Midbrain (tissue), 1 donor: ENCODE measurements at regions not wholly inside any gene's neighbourhood (a gene's known extent, or its start where the extent isn't known, plus 50 kb on each side); places are given as distances from the start of the nearest gene placed in this dataset.
"Not testable (repeated sequence)": the region's sequence is repeated elsewhere in the genome, so short reads cannot be mapped to it uniquely, and the experiment has no call there.

ENCODE experiments used
- DNase-seq: peaks from one replicate; lab custom pipeline; 2025; lab: John Stamatoyannopoulos, UW

DNA sequence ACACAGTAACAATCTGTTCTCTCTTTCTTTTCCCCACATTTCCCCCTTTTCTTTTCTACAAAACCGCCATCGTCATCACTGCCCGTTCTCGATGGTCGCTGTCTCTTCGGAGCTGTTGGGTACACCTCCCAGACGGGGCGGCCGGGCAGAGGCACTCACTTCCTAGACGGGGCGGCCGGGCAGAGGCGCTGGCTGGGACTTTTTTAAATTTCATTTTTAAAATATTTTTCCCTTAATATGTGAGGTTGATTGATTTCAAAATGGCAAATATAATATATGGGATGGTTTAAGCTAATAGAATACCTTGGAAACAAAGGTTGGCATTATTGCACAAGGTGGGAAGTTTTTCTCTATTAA, 427.1 kb upstream of the OR4E1 start:
- not testable (repeated sequence) for DNase-seq

DNA sequence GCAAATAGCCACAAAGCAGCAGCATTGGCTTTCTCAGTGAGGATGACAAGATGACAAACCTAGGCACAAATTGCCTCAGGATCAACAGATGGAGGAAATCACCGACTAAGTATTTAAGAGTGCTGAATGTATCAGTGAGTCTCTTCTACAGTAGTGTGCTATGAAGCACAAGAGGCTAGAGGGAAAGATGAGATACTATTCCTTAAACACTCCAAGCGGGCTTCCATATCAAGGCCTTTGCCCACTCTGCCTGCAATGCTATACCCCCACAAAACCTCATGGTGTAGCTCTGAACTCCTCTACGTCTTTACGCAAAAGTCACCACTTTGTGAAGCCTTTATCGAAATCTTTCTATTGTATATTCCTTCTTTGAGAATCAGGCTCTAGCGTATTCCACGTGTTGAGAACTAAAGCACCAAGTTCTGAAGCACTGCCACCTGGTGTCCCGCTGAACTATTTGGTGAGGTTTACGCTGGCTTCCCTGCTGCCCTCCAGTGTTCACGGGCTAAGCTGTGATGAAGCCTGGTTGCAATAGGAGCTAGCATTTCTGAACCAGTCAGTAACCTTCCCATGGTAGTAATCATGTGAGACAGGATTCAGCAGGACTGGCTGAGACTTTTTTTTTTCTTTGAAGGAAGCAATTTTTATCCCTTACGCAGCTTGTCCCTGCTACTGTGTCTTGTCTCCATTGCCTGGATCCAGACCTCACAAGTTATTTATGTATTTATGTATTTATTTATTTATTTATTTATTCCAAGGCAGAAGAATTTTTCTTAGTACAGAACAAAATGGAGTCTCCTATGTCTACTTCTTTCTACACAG, 426.5 kb upstream of the OR4E1 start:
- peak; percentile 71 for DNase-seq

DNA sequence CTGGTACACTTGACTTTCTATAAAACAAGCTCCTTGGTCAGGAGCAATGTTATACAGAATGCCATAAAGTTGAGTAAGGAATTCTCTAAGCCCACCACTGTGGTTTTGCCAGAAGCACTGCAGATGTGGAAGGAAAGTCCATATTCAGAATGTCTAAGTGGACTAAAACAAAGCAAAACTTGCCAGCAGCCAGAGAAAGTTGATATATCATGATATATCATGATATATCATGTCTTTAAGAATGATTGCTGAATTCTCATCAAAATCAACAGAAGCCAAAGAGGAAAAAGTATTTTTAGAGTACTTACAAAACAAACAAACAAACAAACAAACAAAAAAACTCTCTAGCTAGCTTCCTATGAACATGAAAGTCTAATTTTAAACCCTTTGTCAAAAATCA, 424.8 kb upstream of the OR4E1 start:
- DNase-seq: no peak

DNA sequence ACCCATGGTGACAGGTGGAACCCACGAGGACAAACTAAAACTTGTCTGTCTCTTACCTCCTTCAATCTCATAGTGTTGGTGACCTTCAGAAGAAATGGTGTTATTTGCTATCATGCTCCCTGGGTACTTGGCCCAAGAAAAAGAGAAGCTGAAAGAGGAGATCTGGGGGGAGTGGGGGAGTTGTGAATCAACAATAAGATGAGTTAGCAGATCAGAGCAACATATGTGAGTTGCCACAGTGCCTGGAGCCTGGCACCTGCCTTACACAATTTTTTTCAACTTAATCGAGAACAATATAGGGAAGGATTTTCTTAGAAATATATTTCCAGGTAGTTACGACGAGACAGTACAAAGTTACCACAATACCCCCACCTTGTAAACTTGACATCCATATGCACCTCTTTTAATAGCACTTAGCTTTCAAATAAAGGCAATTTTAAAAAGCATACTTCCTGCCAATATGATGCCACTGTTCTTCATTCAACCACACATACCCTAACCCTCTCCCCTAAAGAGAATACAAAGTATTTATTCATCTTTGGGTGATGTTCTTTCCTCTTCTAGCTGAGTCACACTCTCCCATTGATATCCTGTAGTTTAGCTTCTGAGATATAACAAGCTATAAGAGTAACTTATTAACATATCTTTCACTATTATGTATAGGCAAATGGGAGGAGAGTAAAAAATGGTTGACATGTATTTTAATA, 424.1 kb upstream of the OR4E1 start:
- DNase-seq: no peak

DNA sequence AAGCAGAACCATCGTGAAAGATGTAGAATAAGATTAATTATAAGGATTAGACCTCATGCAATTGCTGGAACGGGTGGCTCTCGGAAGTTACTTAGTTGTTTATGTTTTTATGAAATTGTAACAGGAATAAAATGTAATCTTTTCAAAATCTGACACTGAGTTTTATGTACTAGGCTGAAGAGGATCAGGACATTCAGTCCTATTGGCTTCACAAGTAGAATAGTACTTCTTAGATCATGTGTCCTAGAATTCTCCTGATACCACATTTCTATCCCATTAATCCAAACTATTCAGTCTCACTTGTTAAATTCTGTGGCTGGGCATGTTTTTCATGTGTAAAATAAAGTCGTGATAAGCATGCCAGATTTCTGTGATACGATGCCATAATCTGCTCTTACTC, 423.5 kb upstream of the OR4E1 start:
- DNase-seq: no peak

DNA sequence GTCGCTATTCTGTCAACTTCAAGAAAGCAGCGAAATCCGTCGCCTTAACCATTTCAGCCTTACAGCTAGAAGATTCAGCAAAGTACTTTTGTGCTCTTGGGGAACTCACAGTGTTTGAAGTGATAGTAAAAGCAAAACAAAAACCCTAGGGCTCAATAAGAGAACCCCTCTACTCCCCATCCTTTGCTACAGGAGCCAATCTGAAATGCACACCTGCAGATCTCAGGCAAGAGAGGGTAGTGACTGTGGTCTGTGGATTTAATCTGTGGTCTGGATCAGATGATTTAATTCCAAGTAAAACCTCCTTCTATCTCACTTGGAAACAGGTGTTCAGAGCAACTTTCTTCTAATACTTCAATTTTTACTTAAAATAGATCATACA, 422.9 kb upstream of the OR4E1 start:
- DNase-seq: no peak

DNA sequence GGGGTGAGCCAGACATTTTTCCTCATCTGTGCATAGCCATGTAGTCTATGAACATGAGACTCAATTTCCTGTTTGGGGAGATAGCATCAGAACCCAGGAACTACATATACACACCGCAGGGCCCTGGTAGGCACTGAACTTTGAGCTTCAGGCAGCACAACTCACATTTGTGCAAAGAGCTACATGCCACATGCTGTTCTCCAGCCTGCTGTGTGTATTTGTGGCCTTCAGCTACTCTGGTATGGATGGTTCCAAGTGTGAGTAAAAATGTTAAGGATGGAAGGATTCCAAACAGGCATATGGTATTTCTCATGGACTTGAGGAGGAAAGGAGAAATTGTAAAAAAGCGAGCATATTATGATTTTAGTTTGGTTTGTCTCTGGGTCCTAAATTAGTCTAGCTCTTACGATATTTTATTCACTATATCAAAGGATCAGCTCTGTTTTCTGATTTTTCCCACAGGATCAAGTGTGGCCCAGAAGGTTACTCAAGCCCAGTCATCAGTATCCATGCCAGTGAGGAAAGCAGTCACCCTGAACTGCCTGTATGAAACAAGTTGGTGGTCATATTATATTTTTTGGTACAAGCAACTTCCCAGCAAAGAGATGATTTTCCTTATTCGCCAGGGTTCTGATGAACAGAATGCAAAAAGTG, 422.4 kb upstream of the OR4E1 start:
- no peak for DNase-seq

DNA sequence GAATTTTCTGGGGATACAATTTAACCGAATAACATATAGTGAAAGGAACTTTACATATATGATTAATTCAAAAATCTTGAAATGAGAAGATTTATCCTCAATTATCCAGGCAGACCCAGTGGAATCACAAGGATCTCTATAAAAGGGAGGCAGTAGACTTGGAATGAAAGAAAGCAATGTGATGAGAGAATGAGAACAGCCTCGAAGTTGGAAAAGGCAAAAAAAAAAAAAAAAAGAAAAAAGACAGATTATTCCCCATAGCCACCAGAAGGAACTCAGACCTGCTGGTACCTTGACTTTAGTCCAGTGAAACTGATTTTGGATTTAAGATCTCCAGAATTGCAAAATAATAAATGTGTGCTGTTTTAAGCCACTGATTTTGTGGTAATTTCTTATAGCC, 416.3 kb upstream of the OR4E1 start:
- no peak for DNase-seq

DNA sequence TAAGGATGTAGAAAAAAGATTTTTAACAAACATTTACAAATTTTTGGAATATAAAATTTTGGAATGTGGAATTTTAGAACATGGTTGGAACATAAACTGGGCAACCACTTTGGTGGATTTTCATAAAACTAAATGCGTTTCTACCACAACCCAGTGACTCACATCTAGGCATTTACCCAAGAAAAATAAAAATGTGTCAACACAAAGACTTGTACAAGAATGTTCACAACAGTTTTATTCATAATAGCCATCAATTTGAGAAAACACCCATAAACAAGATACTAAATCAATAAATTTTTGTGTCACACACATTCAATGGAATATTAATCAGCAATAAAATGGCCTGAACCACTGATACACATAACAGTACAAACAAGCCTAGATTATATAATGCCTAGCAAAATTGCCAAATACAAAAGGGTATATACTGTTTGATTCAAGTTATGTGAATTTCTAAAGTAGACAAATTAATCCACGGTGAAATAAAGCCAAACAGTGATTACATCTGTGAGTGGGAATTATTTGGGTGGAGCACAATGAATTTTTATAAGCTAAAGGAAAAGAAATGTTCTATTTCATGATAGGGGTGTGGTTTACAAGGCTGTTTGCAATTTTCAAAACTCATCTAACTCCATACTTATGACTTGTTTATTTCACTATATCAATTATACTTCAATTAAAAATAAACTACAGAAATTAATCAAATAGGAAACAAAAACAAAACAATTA, 415.2 kb upstream of the OR4E1 start:
- no peak for DNase-seq

DNA sequence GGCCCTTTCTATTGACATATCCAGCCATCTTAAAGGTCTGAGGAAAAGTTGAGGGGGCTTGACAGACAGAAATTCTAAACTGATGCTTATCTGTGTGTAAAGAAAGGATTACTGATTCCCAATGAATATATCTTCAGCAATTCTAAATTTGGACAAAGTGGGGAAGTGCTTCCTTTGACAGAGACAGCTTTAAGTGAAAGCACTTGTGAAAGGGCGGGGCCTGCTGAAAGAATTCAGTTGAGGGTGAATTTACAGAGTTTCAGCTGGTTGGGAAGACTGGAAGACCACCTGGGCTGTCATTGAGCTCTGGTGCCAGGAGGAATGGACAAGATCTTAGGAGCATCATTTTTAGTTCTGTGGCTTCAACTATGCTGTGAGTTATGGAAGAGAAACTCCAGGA, 412.5 kb upstream of the OR4E1 start:
- no peak for DNase-seq

DNA sequence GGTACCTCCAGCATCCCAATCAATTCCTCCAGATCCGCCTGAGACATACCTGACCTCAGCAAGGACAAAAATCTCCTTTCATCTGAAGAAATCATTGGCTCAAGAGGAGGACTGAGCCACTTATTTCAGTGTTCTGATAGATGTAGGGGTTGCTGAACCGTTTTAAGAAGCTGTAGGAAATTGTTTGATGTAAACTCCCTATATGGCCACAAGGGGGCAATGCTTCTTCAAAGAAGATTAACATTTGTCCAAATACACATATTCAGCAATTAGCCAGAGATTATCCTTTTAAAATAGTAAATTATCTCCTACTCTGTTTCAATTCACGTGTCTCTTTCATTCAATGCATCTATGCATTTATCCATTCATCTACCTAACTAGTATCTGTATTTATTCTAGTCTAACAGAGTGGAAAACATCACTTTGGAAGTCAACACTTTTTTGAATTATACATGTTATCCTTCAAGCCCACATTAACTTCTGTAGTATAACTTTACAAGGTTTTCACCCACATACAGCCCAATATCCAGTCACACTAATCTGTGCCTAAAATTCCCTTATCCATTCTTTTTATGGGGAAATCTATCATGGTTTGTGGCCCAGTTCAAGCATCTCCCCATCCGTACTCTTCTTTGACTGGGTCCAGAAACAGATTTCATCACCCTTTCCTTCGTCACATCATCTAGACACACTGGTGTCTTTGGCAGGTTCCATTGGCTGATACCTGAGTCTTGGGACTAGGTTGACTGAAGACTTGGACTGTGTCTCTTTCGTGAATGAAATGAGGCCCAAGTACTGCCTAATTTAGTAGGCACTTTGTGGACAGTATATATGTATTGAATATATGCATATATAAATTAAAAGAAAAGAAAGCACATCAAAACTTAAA, 411.0 kb upstream of the OR4E1 start:
- peak; percentile 57 for DNase-seq

DNA sequence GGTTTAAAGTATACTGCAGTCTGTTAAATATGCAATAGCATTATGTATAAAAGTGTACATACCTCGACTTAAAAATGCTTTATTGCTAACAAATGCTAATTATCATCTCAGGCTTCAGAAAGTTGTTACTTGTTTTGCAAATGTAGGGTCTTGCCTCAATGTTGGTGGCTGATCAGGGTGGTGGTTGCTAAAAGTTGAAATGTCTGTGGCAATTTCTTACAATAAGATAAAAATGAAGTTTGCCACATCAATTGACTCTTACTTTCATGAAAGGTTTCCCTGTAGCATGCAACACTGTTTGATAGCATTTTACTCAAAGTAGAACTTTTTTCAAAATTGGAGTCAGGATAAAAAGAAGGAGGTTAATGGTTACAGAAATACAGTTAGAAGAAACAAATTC, 407.7 kb upstream of the OR4E1 start:
- no peak for DNase-seq

DNA sequence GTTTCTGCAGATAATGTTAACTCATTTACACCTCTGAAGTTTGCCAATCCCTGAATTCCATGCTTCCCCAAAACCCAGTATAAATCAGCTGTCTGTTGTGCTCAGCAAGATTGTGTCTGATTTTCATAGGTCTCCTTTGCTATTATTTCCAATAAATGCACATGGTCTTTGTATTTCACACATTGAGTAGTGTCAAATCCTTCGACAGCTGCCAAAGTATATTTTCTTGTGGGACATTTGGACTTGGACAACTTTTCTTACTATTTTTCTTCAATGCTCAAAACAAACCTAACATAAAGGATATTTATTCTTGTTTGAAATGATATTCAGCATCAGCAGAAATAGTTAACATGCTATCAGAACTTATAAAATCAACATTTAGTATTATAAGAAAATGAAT, 406.1 kb upstream of the OR4E1 start:
- DNase-seq: no peak

DNA sequence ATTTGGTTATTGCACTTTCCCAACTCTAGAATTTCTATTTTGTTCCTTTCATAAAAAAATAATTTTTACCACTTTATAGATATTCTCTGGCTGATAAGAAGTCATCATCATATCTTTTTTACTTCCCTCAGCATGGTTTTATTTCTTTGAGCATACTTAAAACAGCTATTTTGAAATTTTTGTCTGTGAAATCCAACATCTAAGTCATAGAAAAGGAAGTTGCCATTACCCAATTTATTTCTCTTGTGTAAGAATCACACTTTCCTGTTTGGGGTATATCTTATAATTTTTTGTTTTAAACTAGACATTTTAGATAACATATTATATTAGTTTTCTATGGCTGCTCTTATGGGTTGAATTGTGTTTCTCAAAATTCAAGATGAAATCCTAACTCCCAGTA, 400.2 kb upstream of the OR4E1 start:
- DNase-seq: no peak

DNA sequence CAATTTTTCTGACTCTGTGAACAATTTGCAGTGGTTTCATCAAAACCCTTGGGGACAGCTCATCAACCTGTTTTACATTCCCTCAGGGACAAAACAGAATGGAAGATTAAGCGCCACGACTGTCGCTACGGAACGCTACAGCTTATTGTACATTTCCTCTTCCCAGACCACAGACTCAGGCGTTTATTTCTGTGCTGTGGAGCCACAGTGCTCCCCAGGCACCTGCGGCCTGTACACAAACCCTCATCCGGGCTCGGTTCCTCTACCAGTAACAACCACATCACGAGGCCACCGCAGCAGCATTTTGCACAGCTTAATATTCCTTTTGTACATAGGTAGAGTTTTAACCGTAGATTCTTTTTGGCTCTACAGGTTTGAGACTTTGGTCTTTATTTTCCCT, 397.4 kb upstream of the OR4E1 start:
- DNase-seq: no peak

DNA sequence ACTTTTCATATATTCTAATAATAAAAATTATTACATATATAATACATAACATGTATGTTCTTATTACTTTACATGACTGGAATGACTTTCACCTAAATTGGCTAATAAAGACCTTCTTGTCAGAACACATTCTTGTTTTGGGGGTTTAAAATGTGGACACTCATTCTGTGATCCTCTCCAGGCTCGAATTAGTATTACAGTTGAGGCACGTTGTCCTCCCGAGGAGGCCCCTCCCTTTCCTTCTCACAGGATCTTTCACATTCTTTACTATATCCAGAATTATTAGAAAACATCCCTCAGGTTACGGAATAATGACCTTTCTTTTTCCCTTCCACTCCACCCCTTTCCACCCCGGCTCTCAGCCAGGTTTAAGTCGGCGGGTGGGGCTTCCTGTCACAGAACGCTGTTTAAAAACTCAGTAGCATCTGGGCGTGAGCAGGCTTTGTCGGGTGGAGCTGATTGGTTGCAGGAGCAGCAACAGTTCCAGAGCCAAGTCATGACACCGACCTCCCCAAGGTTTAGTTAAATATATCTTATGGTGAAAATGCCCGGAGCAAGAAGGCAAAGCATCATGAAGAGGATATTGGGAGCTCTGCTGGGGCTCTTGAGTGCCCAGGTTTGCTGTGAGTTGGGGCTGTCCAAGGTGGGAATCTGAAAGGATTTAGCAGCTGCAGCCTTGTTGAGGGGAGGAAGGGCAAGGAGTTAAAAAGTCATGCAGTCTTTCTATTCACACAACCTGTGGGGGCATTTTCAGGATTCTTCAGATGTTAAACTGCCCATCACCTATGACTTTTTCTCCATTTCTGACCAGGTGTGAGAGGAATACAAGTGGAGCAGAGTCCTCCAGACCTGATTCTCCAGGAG, 396.7 kb upstream of the OR4E1 start:
- DNase-seq: no peak

DNA sequence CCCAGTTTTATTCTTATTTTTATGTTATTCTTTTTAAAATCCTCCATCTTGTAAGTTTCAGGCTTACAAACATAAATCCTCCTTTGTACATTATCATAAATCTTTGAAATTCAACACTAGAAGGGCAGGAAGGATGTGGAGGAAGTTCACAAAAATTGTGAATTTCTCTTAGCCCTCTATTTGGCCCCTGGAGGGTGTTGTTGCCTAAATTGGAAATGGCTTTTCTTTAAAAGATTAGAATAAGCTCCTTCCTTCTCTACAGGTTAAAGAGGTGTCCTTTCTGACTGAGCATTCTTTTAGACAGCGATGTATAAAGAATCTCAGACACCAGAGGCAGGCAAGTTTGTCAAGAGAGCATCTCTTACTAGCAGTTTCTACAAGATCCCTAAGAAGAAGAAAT, 391.7 kb upstream of the OR4E1 start:
- DNase-seq: no peak

DNA sequence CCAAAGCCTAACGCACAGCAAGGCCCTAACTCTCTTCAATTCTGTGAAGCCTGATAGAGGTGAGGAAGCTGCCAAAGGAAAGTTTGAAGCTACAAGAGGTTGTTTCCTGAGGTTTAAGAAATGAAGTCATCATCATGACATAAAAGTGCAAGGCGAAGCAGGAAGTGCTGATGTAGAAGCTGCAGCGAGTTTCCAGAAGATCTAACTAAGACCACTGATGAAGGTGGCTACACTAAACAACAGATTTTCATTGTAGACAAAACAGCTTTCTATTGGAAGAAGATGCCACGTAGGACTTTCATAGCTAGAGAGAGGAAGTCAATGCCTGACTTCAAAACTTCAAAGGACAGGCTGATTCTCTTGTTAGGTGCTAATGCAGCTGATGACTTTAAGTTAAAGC, 385.6 kb upstream of the OR4E1 start:
- DNase-seq: no peak

DNA sequence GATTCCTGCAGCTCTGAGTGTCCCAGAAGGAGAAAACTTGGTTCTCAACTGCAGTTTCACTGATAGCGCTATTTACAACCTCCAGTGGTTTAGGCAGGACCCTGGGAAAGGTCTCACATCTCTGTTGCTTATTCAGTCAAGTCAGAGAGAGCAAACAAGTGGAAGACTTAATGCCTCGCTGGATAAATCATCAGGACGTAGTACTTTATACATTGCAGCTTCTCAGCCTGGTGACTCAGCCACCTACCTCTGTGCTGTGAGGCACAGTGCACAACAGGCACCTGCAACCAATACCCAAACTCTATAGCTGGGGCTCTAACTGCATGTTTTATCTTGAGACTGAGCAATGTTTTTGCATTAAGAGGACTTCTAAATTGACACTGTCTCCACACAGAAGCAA, 379.2 kb upstream of the OR4E1 start:
- DNase-seq: no peak

DNA sequence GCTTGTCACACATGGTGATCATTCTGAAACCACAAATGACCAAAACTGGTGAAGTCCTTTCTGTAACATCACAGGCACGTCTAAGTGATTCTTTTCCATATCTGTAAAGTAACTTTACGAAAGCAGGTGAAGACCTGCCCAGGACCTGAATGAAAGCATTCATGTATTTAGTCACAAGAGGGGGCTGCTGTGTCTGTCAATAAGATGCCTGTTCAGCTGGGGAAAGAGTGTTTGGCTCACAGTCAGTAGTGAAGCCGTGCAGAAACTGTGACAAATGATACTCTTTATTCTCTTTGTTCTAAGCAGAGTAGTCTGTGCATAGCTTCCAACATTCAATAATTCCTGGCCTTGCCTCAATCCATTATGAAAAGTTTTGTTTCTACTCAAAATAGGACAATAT, 373.5 kb upstream of the OR4E1 start:
- DNase-seq: peak; percentile 28

DNA sequence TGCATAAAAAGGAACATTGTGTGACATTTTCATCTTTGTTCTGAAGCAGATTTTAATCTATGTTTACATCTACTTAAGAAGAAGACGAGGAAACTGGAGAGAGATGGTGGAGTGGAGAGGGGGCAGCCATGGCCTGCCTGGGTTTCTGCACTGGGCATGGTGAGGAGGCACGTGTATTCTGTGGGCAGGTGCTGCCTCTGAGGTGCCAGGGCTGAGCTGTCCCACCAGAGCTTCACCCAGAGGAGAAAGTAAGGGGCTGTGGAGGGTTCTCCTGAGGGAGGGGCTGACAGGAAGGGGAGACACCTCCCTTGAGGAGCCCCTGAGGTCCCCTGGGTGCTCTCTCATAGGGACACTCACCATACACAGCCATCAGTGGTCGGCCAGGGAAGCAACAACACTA, 372.4 kb upstream of the OR4E1 start:
- DNase-seq: no peak
